ENCODE measurements at regions not wholly inside any gene's neighbourhood (a gene's known extent, or its start where the extent isn't known, plus 50 kb on each side); places are given as distances from the start of the nearest gene placed in this dataset.
"Not testable (repeated sequence)": the region's sequence is repeated elsewhere in the genome, so short reads cannot be mapped to it uniquely, and the experiment has no call there.

DNA sequence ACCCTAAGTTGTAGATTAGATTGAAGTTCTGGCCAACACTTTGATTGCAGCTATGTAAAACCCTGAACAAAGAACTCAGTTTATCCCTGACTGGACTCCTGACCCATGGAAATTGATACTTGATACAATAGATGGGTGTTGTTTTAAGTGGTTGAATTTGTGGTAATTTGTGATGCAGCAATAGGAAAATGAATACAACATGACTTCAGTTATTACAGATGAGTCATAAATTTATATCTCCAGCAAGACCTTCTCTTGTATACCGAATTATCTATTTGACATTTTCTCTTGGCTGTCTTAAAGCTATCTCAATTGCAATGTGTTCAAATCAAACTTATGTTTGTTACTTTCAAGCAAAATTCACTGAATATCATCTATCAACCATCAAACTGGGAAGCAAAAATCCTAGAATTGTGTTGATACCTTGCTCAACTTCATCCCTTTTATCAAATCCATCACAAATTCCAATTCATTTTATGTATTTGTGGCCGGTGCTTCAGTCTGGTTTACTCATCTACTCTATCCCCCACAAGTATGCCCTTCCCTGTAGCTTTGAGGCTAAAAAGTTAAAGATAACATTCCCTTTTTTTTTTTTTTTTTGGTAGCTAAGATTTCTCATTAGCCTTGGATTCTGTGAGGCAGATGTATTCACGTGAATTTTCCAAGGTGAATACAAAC lies 129.4 kb upstream of the CENPW start:
- no peak overlapping the region for H3K27ac ChIP-seq (ENCODE audit: low read depth, low read length, poor library complexity, severe bottlenecking)

DNA sequence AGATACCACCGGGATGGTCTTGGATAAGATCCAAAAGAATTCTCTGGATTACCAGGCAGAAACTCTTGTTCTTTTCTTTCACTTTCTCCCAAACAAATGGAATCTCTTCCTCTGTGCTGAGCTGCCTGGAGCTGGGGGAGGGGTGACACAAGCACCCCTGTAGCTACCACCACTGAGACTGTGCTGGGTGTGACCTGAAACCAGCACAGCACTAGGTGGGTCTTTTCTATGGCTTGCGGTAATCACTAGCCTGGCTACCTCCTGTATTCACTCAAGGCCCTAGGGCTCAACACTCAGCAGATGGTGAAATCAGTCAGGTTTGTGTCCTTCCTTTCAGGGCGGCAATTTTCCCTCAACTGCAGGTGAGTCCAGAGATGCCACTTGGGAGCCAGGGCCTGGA lies 122.4 kb upstream of the CENPW start:
- Histone ChIP-seq H3K4me3 (ENCODE audit: low read depth, low read length, poor library complexity, severe bottlenecking) (no peak overlapping the region), H4K20me1 (ENCODE audit: insufficient read depth, low read length) (no peaks in the 10 kb centered on the region), H2AFZ (ENCODE audit: low read length) (no peak overlapping the region), H3K9me2 (ENCODE audit: low read depth, low read length) (no peaks in the 10 kb centered on the region), H3K79me2 (ENCODE audit: insufficient read depth, low read length) (no peaks in the 10 kb centered on the region), H3K4me2 (ENCODE audit: low read length) (no peak overlapping the region), H3K9ac (ENCODE audit: low read length) (no peak overlapping the region), H3F3A (ENCODE audit: insufficient read depth, low read length) (no peaks in the 10 kb centered on the region), H3K4me1 (ENCODE audit: insufficient read depth, low read length, severe bottlenecking) (no peaks in the 10 kb centered on the region), H3K36me3 (ENCODE audit: insufficient read depth, low read length) (no peaks in the 10 kb centered on the region), H3K27me3 (ENCODE audit: insufficient read depth, low read length) (no peaks in the 10 kb centered on the region), H3K27ac (ENCODE audit: low read depth, low read length, poor library complexity, severe bottlenecking) (no peak overlapping the region), H3K9me3 (ENCODE audit: low read length) (no peaks in the 10 kb centered on the region)
- no peak for TF ChIP-seq EZH2 (IDR thresholded peaks at IDR 0.05; ENCODE audit: borderline replicate concordance, low read length)
- TF ChIP-seq, protein P1, sequence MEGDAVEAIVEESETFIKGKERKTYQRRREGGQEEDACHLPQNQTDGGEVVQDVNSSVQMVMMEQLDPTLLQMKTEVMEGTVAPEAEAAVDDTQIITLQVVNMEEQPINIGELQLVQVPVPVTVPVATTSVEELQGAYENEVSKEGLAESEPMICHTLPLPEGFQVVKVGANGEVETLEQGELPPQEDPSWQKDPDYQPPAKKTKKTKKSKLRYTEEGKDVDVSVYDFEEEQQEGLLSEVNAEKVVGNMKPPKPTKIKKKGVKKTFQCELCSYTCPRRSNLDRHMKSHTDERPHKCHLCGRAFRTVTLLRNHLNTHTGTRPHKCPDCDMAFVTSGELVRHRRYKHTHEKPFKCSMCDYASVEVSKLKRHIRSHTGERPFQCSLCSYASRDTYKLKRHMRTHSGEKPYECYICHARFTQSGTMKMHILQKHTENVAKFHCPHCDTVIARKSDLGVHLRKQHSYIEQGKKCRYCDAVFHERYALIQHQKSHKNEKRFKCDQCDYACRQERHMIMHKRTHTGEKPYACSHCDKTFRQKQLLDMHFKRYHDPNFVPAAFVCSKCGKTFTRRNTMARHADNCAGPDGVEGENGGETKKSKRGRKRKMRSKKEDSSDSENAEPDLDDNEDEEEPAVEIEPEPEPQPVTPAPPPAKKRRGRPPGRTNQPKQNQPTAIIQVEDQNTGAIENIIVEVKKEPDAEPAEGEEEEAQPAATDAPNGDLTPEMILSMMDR (IDR thresholded peaks at IDR 0.05; ENCODE audit: low read length): no peak

More for the DNA sequence above, 129.4 kb upstream of the CENPW start:
- Histone ChIP-seq H3K79me2 (ENCODE audit: insufficient read depth, low read length) (no peaks in the 10 kb centered on the region), H3K9me2 (ENCODE audit: low read depth, low read length) (no peaks in the 10 kb centered on the region), H3K4me3 (ENCODE audit: low read depth, low read length, poor library complexity, severe bottlenecking) (no peak overlapping the region), H2AFZ (ENCODE audit: low read length) (no peak overlapping the region), H3K27me3 (ENCODE audit: insufficient read depth, low read length) (no peaks in the 10 kb centered on the region), H3F3A (ENCODE audit: insufficient read depth, low read length) (no peaks in the 10 kb centered on the region), H3K4me1 (ENCODE audit: insufficient read depth, low read length, severe bottlenecking) (no peaks in the 10 kb centered on the region), H3K9ac (ENCODE audit: low read length) (no peak overlapping the region), H4K20me1 (ENCODE audit: insufficient read depth, low read length) (no peaks in the 10 kb centered on the region), H3K4me2 (ENCODE audit: low read length) (no peak overlapping the region), H3K9me3 (ENCODE audit: low read length) (no peaks in the 10 kb centered on the region), H3K36me3 (ENCODE audit: insufficient read depth, low read length) (no peaks in the 10 kb centered on the region)
- no peak for TF ChIP-seq EZH2 (IDR thresholded peaks at IDR 0.05; ENCODE audit: borderline replicate concordance, low read length)
- TF ChIP-seq, protein P1 (IDR thresholded peaks at IDR 0.05; ENCODE audit: low read length): no peak

DNA sequence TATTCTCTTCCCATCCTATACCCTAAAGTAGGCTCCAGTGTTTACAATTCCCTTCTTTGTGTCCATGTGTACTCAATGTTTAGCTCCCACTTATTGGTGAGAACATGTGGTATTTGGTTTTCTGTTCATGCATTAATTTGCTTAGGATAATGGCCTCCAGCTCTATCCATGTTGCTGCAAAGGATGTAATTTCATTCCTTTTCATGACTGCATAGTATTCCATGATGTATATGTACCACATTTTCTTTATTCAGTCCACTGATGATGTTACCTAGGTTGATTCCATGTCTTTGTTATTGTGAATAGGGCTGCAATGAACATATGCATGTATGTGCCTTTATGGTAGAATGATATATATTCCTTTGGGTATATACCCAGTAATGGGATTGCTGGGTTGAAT lies 119.0 kb upstream of the CENPW start:
- H3K9me2 ChIP-seq (ENCODE audit: low read depth, low read length); H3K4me3 ChIP-seq (ENCODE audit: low read depth, low read length, poor library complexity, severe bottlenecking); H2AFZ ChIP-seq (ENCODE audit: low read length); H3K4me2 ChIP-seq (ENCODE audit: low read length); H4K20me1 ChIP-seq (ENCODE audit: insufficient read depth, low read length); H3K36me3 ChIP-seq (ENCODE audit: insufficient read depth, low read length); H3K27me3 ChIP-seq (ENCODE audit: insufficient read depth, low read length); H3K79me2 ChIP-seq (ENCODE audit: insufficient read depth, low read length); H3K27ac ChIP-seq (ENCODE audit: low read depth, low read length, poor library complexity, severe bottlenecking); H3F3A ChIP-seq (ENCODE audit: insufficient read depth, low read length); H3K9me3 ChIP-seq (ENCODE audit: low read length); H3K4me1 ChIP-seq (ENCODE audit: insufficient read depth, low read length, severe bottlenecking); H3K9ac ChIP-seq (ENCODE audit: low read length): not testable (repeated sequence)

Data from OCI-LY1 (cell line).